ENCODE measurements at regions not wholly inside any gene's neighbourhood (a gene's known extent, or its start where the extent isn't known, plus 50 kb on each side); places are given as distances from the start of the nearest gene placed in this dataset.

GRCh38 chr21:26385721-26386120, 187.4 kb downstream of the CYYR1 start:
- TF ChIP-seq TAF1 (IDR thresholded peaks at IDR 0.05; ENCODE audit: low read depth) (no peak), TEAD4 (IDR thresholded peaks at IDR 0.05) (no peak), TCF12 (IDR thresholded peaks at IDR 0.05; ENCODE audit: low read depth) (no peak), ZBTB7A (IDR thresholded peaks at IDR 0.05; ENCODE audit: low read depth) (no peak)

Measured in Ishikawa (cell line).